ENCODE measurements at regions not wholly inside any gene's neighbourhood (a gene's known extent, or its start where the extent isn't known, plus 50 kb on each side); places are given as distances from the start of the nearest gene placed in this dataset.

GRCh38 chr15:77790481-77790880, 157.8 kb upstream of the LINGO1 start:
- TF ChIP-seq CTCF (IDR thresholded peaks at IDR 0.05; ENCODE audit: poor library complexity, severe bottlenecking) = no peak
- Histone ChIP-seq H3K36me3 (ENCODE audit: low read depth) (no peaks in the 10 kb centered on the region), H3K4me1 (ENCODE audit: insufficient read depth, poor library complexity, severe bottlenecking) (no peaks in the 10 kb centered on the region), H3K9me3 (ENCODE audit: severe bottlenecking) (no peaks in the 10 kb centered on the region), H3K27ac (ENCODE audit: poor library complexity, severe bottlenecking) (no peak overlapping the region), H3K4me3 (ENCODE audit: severe bottlenecking) (no peak overlapping the region), H3K27me3 (ENCODE audit: insufficient read depth, poor library complexity, severe bottlenecking) (no peaks in the 10 kb centered on the region)
- DNase-seq (ENCODE audit: low spot score) (no peak), ATAC-seq (ENCODE audit: low read depth) (no peak)

GRCh38 chr15:77786956-77787355, 154.2 kb upstream of the LINGO1 start:
- ATAC-seq (ENCODE audit: low read depth) (no peak), DNase-seq (ENCODE audit: low spot score) (no peak)
- TF ChIP-seq CTCF (IDR thresholded peaks at IDR 0.05; ENCODE audit: poor library complexity, severe bottlenecking) = no peak
- Histone ChIP-seq H3K27ac (ENCODE audit: poor library complexity, severe bottlenecking) (no peak overlapping the region), H3K4me1 (ENCODE audit: insufficient read depth, poor library complexity, severe bottlenecking) (no peaks in the 10 kb centered on the region), H3K27me3 (ENCODE audit: insufficient read depth, poor library complexity, severe bottlenecking) (no peaks in the 10 kb centered on the region), H3K4me3 (ENCODE audit: severe bottlenecking) (no peak overlapping the region), H3K9me3 (ENCODE audit: severe bottlenecking) (no peaks in the 10 kb centered on the region), H3K36me3 (ENCODE audit: low read depth) (no peaks in the 10 kb centered on the region)

GRCh38 chr15:77786181-77786890, 153.6 kb upstream of the LINGO1 start:
- ATAC-seq (ENCODE audit: low read depth) (no peak), DNase-seq (ENCODE audit: low spot score) (no peak)
- no peak overlapping the region for H3K27ac ChIP-seq (ENCODE audit: poor library complexity, severe bottlenecking)
- no peak overlapping the region for H3K4me3 ChIP-seq (ENCODE audit: severe bottlenecking)
- H3K9me3 ChIP-seq (ENCODE audit: severe bottlenecking) = no peaks in the 10 kb centered on the region
- no peaks in the 10 kb centered on the region for H3K27me3 ChIP-seq (ENCODE audit: insufficient read depth, poor library complexity, severe bottlenecking)
- TF ChIP-seq CTCF (IDR thresholded peaks at IDR 0.05; ENCODE audit: poor library complexity, severe bottlenecking) = no peak
- H3K4me1 ChIP-seq (ENCODE audit: insufficient read depth, poor library complexity, severe bottlenecking) = no peaks in the 10 kb centered on the region
- no peaks in the 10 kb centered on the region for H3K36me3 ChIP-seq (ENCODE audit: low read depth)

GRCh38 chr15:77784361-77785292, 151.9 kb upstream of the LINGO1 start:
- Histone ChIP-seq H3K4me3 (ENCODE audit: severe bottlenecking) (no peak overlapping the region), H3K36me3 (ENCODE audit: low read depth) (no peaks in the 10 kb centered on the region), H3K27ac (ENCODE audit: poor library complexity, severe bottlenecking) (no peak overlapping the region), H3K27me3 (ENCODE audit: insufficient read depth, poor library complexity, severe bottlenecking) (no peaks in the 10 kb centered on the region), H3K4me1 (ENCODE audit: insufficient read depth, poor library complexity, severe bottlenecking) (no peaks in the 10 kb centered on the region), H3K9me3 (ENCODE audit: severe bottlenecking) (no peaks in the 10 kb centered on the region)
- TF ChIP-seq CTCF (IDR thresholded peaks at IDR 0.05; ENCODE audit: poor library complexity, severe bottlenecking) = peak; percentile 33
- DNase-seq (ENCODE audit: low spot score) (no peak), ATAC-seq (ENCODE audit: low read depth) (no peak)

Measured in RWPE2 (cell line).